ENCODE measurements at regions not wholly inside any gene's neighbourhood (a gene's known extent, or its start where the extent isn't known, plus 50 kb on each side); places are given as distances from the start of the nearest gene placed in this dataset.

DNA sequence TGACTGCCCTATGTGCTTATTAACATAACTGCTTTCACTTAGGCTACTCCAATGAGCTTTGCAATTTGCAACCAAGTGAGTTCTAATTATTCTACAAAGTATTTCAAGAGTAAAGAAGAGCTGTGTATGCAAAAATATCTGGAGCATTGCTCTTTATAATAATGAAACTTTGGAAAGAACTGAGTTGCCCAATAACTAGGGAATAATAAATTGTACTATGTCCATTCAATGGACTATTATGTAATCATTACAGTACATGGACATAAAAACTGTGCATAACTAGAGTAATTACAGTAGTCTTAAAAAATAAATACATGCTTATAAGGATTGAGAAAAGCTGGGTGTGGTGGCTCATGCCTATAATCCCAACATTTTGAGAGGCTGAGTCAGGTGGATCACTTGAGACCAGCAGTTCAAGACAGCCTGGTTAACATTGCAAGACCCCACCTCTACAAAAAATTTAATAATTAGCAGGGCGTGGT lies 70.3 kb upstream of the JAK1 start:
- no peak overlapping the region for H3K27ac ChIP-seq (ENCODE audit: low read depth, low read length, poor library complexity, severe bottlenecking)
- no peaks in the 10 kb centered on the region for H3F3A ChIP-seq (ENCODE audit: insufficient read depth, low read length)
- H3K4me2 ChIP-seq (ENCODE audit: low read length), result no peak overlapping the region
- H3K9me3 ChIP-seq (ENCODE audit: low read length), result no peaks in the 10 kb centered on the region
- no peak overlapping the region for H3K9ac ChIP-seq (ENCODE audit: low read length)
- no peaks in the 10 kb centered on the region for H3K79me2 ChIP-seq (ENCODE audit: insufficient read depth, low read length)
- TF ChIP-seq, protein P1, sequence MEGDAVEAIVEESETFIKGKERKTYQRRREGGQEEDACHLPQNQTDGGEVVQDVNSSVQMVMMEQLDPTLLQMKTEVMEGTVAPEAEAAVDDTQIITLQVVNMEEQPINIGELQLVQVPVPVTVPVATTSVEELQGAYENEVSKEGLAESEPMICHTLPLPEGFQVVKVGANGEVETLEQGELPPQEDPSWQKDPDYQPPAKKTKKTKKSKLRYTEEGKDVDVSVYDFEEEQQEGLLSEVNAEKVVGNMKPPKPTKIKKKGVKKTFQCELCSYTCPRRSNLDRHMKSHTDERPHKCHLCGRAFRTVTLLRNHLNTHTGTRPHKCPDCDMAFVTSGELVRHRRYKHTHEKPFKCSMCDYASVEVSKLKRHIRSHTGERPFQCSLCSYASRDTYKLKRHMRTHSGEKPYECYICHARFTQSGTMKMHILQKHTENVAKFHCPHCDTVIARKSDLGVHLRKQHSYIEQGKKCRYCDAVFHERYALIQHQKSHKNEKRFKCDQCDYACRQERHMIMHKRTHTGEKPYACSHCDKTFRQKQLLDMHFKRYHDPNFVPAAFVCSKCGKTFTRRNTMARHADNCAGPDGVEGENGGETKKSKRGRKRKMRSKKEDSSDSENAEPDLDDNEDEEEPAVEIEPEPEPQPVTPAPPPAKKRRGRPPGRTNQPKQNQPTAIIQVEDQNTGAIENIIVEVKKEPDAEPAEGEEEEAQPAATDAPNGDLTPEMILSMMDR (IDR thresholded peaks at IDR 0.05; ENCODE audit: low read length), result no peak
- no peak for TF ChIP-seq EZH2 (IDR thresholded peaks at IDR 0.05; ENCODE audit: borderline replicate concordance, low read length)
- no peaks in the 10 kb centered on the region for H3K9me2 ChIP-seq (ENCODE audit: low read depth, low read length)
- H4K20me1 ChIP-seq (ENCODE audit: insufficient read depth, low read length), result no peaks in the 10 kb centered on the region
- H3K36me3 ChIP-seq (ENCODE audit: insufficient read depth, low read length), result no peaks in the 10 kb centered on the region
- peaks cover 5% of the 10 kb centered on the region for H3K4me1 ChIP-seq (ENCODE audit: insufficient read depth, low read length, severe bottlenecking)
- no peak overlapping the region for H3K4me3 ChIP-seq (ENCODE audit: low read depth, low read length, poor library complexity, severe bottlenecking)
- H2AFZ ChIP-seq (ENCODE audit: low read length), result no peak overlapping the region
- no peaks in the 10 kb centered on the region for H3K27me3 ChIP-seq (ENCODE audit: insufficient read depth, low read length)

DNA sequence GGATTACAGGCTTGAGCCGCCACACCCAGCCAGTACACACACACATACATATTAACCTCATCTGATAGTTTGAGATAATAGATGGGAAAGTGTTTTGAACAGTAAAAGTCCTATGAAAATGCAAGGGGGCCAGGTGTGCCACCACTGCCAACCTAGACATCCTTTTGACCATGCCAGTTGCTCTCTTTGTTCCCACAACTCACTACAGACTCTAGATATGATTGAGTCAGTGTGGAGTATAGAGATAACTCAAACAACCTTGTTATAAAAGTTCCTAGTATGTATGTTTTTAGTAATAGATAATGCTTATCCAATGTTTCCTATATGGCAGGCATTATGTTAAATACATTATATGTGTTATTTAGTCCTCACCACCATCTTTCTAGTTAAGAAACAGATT lies 72.7 kb upstream of the JAK1 start:
- TF ChIP-seq EZH2 (IDR thresholded peaks at IDR 0.05; ENCODE audit: borderline replicate concordance, low read length), result no peak
- TF ChIP-seq, protein P1 (IDR thresholded peaks at IDR 0.05; ENCODE audit: low read length), result no peak
- Histone ChIP-seq H3F3A (ENCODE audit: insufficient read depth, low read length) (no peaks in the 10 kb centered on the region), H3K4me3 (ENCODE audit: low read depth, low read length, poor library complexity, severe bottlenecking) (no peak overlapping the region), H4K20me1 (ENCODE audit: insufficient read depth, low read length) (no peaks in the 10 kb centered on the region), H3K4me1 (ENCODE audit: insufficient read depth, low read length, severe bottlenecking) (peaks cover 7% of the 10 kb centered on the region), H3K27me3 (ENCODE audit: insufficient read depth, low read length) (no peaks in the 10 kb centered on the region), H2AFZ (ENCODE audit: low read length) (no peak overlapping the region), H3K36me3 (ENCODE audit: insufficient read depth, low read length) (no peaks in the 10 kb centered on the region), H3K9me2 (ENCODE audit: low read depth, low read length) (no peaks in the 10 kb centered on the region), H3K9ac (ENCODE audit: low read length) (no peak overlapping the region), H3K4me2 (ENCODE audit: low read length) (no peak overlapping the region), H3K79me2 (ENCODE audit: insufficient read depth, low read length) (no peaks in the 10 kb centered on the region), H3K27ac (ENCODE audit: low read depth, low read length, poor library complexity, severe bottlenecking) (no peak overlapping the region), H3K9me3 (ENCODE audit: low read length) (no peaks in the 10 kb centered on the region)

DNA sequence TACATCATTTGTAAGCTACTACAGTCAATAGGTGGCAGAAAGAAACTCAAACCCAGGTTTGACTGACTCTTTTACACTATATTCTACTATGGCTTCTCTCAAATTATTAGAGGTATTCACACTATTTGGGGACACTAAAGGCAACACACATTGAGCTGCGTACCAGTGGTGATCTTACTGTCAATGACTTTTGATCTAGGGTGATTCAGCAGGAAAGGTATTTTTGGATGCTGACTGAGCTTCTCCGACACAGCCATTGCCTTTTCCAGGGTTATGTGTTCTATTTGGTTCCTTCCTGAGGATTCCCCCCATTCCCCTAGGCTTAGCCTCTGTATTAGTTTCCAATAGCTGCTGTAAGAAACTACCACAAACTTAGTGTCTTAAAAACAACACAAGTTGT lies 73.2 kb upstream of the JAK1 start:
- TF ChIP-seq EZH2 (IDR thresholded peaks at IDR 0.05; ENCODE audit: borderline replicate concordance, low read length), result no peak
- TF ChIP-seq, protein P1 (IDR thresholded peaks at IDR 0.05; ENCODE audit: low read length), result no peak
- no peaks in the 10 kb centered on the region for H4K20me1 ChIP-seq (ENCODE audit: insufficient read depth, low read length)
- no peak overlapping the region for H2AFZ ChIP-seq (ENCODE audit: low read length)
- H3K36me3 ChIP-seq (ENCODE audit: insufficient read depth, low read length), result no peaks in the 10 kb centered on the region
- H3K4me2 ChIP-seq (ENCODE audit: low read length), result no peak overlapping the region
- H3F3A ChIP-seq (ENCODE audit: insufficient read depth, low read length), result no peaks in the 10 kb centered on the region
- H3K9me3 ChIP-seq (ENCODE audit: low read length), result no peaks in the 10 kb centered on the region
- no peak overlapping the region for H3K9ac ChIP-seq (ENCODE audit: low read length)
- H3K4me1 ChIP-seq (ENCODE audit: insufficient read depth, low read length, severe bottlenecking), result peaks cover 11% of the 10 kb centered on the region
- no peaks in the 10 kb centered on the region for H3K27me3 ChIP-seq (ENCODE audit: insufficient read depth, low read length)
- H3K4me3 ChIP-seq (ENCODE audit: low read depth, low read length, poor library complexity, severe bottlenecking), result no peak overlapping the region
- H3K27ac ChIP-seq (ENCODE audit: low read depth, low read length, poor library complexity, severe bottlenecking), result no peak overlapping the region
- no peaks in the 10 kb centered on the region for H3K9me2 ChIP-seq (ENCODE audit: low read depth, low read length)
- H3K79me2 ChIP-seq (ENCODE audit: insufficient read depth, low read length), result no peaks in the 10 kb centered on the region

Data from OCI-LY1 (cell line).